ENCODE measurements at regions not wholly inside any gene's neighbourhood (a gene's known extent, or its start where the extent isn't known, plus 50 kb on each side); places are given as distances from the start of the nearest gene placed in this dataset.
A peak's percentile ranks its signal among the peaks of the same experiment; 100 is the strongest.
"Not testable (repeated sequence)": the region's sequence is repeated elsewhere in the genome, so short reads cannot be mapped to it uniquely, and the experiment has no call there.

GRCh38 chr2:100742277-100743254 lies 77.4 kb upstream of the NPAS2 start:
- no peak for DNase-seq (ENCODE audit: low read depth in 1 of 2, low spot score in 1 of 2)
- in situ Hi-C loops (cut with HindIII; ENCODE audit: low pct_unique_long_range_greater_than_20kb, low sequenced_read_pairs) = no loop called here
- no peak for TF ChIP-seq JUND (IDR thresholded peaks at IDR 0.05; ENCODE audit: low read depth)

GRCh38 chr2:100743741-100744140 lies 76.2 kb upstream of the NPAS2 start:
- no peak for DNase-seq (ENCODE audit: low read depth in 1 of 2, low spot score in 1 of 2)
- TF ChIP-seq JUND (IDR thresholded peaks at IDR 0.05; ENCODE audit: low read depth) = no peak
- in situ Hi-C loops (cut with HindIII; ENCODE audit: low pct_unique_long_range_greater_than_20kb, low sequenced_read_pairs) = no loop called here

GRCh38 chr2:100744184-100744583 lies 75.8 kb upstream of the NPAS2 start:
- no peak for DNase-seq (ENCODE audit: low read depth in 1 of 2, low spot score in 1 of 2)
- in situ Hi-C loops (cut with HindIII; ENCODE audit: low pct_unique_long_range_greater_than_20kb, low sequenced_read_pairs) = no loop called here
- TF ChIP-seq JUND (IDR thresholded peaks at IDR 0.05; ENCODE audit: low read depth) = no peak

DNA sequence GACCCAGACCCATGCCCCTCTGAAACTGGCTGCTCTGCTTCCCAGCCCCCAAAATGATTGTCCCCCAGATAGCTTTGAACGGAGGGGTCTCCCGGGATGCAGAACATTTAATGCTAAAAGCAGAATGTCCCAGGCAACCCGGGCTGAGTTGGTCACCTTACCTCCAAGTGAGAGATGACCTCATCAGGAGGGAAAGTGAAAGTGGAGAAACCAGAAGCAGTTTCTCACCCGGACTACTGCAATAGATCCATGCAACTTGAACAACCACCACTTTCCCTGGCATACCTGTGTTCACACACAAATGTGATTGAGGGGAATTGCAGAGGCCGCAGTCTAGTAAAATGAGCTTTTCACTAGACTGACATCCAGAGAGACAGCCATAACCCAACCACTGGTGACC lies 75.3 kb upstream of the NPAS2 start:
- TF ChIP-seq JUND (IDR thresholded peaks at IDR 0.05; ENCODE audit: low read depth) = no peak
- in situ Hi-C loops (cut with HindIII; ENCODE audit: low pct_unique_long_range_greater_than_20kb, low sequenced_read_pairs) = no loop called here
- peak; percentile 7 to 28 for DNase-seq (ENCODE audit: low read depth in 1 of 2, low spot score in 1 of 2)

DNA sequence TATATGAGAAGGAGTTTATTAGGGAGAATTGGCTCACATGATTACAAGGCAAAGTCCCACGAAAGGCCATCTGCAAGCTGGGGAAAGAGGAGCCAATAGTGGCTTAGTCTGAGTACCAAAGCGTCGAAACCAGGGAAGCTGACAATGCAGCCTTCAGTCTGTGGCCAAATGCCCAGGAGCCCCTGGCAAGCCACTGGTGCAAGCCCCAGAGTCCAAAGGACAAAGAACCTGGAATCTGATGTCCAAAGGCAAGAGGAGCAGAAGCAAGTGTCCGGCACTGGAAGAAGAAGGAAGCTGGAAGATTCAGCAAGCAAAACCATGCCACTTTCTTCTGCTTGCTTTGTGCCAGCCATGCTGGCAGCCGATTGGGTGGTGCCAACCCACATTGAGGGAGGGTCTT lies 74.3 kb upstream of the NPAS2 start:
- no peak for DNase-seq (ENCODE audit: low read depth in 1 of 2, low spot score in 1 of 2)
- in situ Hi-C loops (cut with HindIII; ENCODE audit: low pct_unique_long_range_greater_than_20kb, low sequenced_read_pairs) = no loop called here
- TF ChIP-seq JUND (IDR thresholded peaks at IDR 0.05; ENCODE audit: low read depth) = no peak

- no peak for DNase-seq (ENCODE audit: low read depth in 1 of 2, low spot score in 1 of 2)
- in situ Hi-C loops (cut with HindIII; ENCODE audit: low pct_unique_long_range_greater_than_20kb, low sequenced_read_pairs) = no loop called here
- TF ChIP-seq JUND (IDR thresholded peaks at IDR 0.05; ENCODE audit: low read depth) = no peak
Measured at GRCh38 chr2:100747551-100747950, 72.4 kb upstream of the NPAS2 start.

- in situ Hi-C loops (cut with HindIII; ENCODE audit: low pct_unique_long_range_greater_than_20kb, low sequenced_read_pairs) = no loop called here
- no peak for TF ChIP-seq JUND (IDR thresholded peaks at IDR 0.05; ENCODE audit: low read depth)
- DNase-seq (ENCODE audit: low read depth in 1 of 2, low spot score in 1 of 2) = no peak
Measured at GRCh38 chr2:100747996-100748615, 71.8 kb upstream of the NPAS2 start.

DNA sequence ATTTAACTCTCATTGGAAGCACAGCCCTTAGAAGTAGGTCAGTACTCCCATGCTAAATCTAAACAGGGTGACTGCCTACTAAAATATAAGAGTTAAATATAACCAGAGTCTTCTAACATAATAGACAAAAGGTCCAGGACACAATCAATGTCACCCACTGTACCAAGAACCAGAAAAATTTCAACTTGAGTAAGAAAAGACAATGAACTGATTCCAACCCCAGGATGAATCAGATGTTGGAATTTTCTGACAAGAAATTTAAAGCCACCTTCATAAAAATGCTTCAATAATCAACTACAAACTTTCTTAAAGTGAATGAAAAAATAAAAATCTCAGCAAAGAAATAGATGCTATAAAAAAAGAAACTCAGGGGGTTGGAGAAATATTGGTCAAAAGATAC lies 71.3 kb upstream of the NPAS2 start:
- TF ChIP-seq JUND (IDR thresholded peaks at IDR 0.05; ENCODE audit: low read depth) = no peak

DNA sequence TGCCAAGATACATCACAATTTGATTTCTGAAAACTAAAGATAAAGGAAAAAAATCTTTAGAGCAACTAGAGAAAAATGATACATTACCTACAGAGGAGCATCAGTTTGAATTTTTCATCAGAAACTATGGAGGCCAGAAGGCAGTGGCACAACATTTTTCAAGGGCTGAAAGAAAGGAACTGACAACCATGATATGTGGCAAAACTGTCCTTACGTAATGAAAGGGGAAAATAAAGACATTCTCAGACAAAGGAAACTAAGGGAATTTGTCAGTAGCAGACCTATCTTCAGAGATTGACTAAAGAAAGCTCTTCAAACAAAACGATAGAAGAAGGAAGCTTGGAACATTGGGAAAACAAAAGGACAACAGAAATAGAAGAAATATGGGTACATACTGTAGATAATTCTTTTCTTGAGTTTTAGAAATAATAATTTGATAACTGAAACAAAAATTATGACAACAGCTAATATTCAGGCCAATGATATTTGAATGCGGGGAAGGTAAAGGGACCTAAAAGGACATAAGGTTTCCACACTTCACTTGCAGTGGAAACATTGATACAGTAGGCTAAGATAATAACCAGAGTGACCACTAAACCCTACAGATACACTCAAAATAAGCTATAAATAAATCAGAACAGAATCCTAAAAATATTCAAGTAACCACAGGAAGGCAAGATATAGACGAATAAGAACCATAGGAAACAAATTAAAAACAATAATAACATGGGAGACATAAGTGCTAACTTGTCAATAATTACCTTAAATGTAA lies 70.0 kb upstream of the NPAS2 start:
- in situ Hi-C loops (cut with HindIII; ENCODE audit: low pct_unique_long_range_greater_than_20kb, low sequenced_read_pairs) = no loop called here
- DNase-seq (ENCODE audit: low read depth in 1 of 2, low spot score in 1 of 2) = no peak
- TF ChIP-seq JUND (IDR thresholded peaks at IDR 0.05; ENCODE audit: low read depth) = no peak

More for the DNA sequence above, 71.3 kb upstream of the NPAS2 start:
- in situ Hi-C loops (cut with HindIII; ENCODE audit: low pct_unique_long_range_greater_than_20kb, low sequenced_read_pairs) = no loop called here
- DNase-seq (ENCODE audit: low read depth in 1 of 2, low spot score in 1 of 2) = no peak

GRCh38 chr2:100751871-100752625 lies 67.9 kb upstream of the NPAS2 start:
- DNase-seq (ENCODE audit: low read depth in 1 of 2, low spot score in 1 of 2); in situ Hi-C loops (cut with HindIII; ENCODE audit: low pct_unique_long_range_greater_than_20kb, low sequenced_read_pairs): not testable (repeated sequence)

DNA sequence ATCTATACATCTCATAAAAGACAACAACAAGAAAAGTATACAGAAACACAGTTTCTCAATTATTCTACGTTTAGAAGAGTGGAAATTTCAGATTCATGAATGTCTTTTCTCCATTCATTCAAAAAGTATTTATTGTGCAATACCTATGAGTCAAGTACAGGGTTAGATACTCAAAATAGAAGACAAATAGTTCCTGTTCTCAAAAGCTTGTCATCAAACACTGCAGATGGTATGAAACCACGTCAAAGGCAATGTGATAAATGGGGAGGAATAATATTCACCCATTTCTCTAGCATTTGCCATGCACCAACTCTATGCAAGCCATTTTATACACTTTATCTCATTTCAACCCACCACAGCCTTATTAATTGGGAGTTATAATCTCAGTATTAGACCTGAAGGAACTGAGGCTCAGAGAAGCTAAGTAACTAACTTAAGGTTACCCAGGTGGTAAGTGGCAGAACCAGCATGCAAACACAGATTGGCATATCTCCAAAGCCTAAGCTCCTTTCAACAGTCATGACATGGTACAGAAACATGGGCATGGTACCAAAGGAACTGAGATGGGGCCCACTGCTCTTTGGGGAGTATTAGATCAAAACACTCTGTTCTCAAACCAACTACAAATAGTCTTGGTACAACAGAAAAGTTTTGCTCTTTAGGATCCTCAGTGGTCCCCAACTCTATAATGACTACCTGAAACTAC lies 67.2 kb upstream of the NPAS2 start:
- no peak for DNase-seq (ENCODE audit: low read depth in 1 of 2, low spot score in 1 of 2)
- in situ Hi-C loops (cut with HindIII; ENCODE audit: low pct_unique_long_range_greater_than_20kb, low sequenced_read_pairs) = no loop called here
- TF ChIP-seq JUND (IDR thresholded peaks at IDR 0.05; ENCODE audit: low read depth) = no peak

DNA sequence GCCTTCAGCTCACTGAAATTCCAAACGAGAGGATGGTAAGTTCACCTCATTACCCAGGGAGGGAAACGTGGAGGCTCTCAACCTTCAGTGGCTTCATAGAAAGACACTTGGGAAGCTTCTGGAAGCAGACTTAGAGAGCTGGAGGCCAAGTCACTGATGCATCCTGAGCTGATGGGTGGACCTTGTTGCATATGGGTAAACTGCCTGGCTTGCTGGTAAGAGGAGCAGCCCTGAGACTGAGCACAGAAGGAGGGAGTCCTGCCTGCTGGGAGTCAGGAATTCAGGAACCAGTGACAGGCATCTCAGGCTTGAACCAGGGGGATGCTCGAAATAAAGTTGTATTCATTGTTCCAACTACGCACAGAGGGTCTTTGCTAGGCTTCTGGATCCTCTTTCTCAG lies 66.5 kb upstream of the NPAS2 start:
- no peak for TF ChIP-seq JUND (IDR thresholded peaks at IDR 0.05; ENCODE audit: low read depth)
- DNase-seq (ENCODE audit: low read depth in 1 of 2, low spot score in 1 of 2) = no peak
- in situ Hi-C loops (cut with HindIII; ENCODE audit: low pct_unique_long_range_greater_than_20kb, low sequenced_read_pairs) = no loop called here
